H1 (cell line): ENCODE measurements at regions not wholly inside any gene's neighbourhood (a gene's known extent, or its start where the extent isn't known, plus 50 kb on each side); places are given as distances from the start of the nearest gene placed in this dataset.

Source experiments
- CTCF ChIA-PET: fragments of 300-600 bp; sonication (Branson Sonifier 250); formaldehyde crosslinking; loops from one replicate; lab custom pipeline; 2021; ENCODE audit not compliant: partially characterized antibody; lab: Charles Lee
- POLR2A ChIA-PET: fragments of 300-600 bp; sonication (Branson Sonifier 250); formaldehyde crosslinking; loops from one replicate; lab custom pipeline; 2021; ENCODE audit warnings: inconsistent platforms; ENCODE audit not compliant: partially characterized antibody; lab: Charles Lee
- DNase-seq, 2 experiments: peaks; one replicate each; pipeline versions ENCODE4 v3.0.0 to v3.0.0-alpha.2; 2010 to 2022; ENCODE audit warnings: low spot score in 2 of 2, low read depth in 1 of 2, mixed read lengths in 1 of 2
- FAIRE-seq: peaks from 2 replicates; lab custom pipeline; 2011; peaks lifted over from hg19 to GRCh38; lab: Jason Lieb, UNC
- H2AFZ ChIP-seq: 2 replicates; pipeline ENCODE4 v1.8.1; 2012; ENCODE audit warnings: low read length, inconsistent platforms
- H2AK5ac ChIP-seq: 2 replicates; pipeline ENCODE4 v1.6.1; 2013; ENCODE audit warnings: low read depth, low read length
- H2BK120ac ChIP-seq: replicated peaks from 2 replicates; pipeline ENCODE3; 2013; ENCODE audit warnings: low read depth, low read length, inconsistent platforms
- H2BK12ac ChIP-seq: 2 replicates; pipeline ENCODE4 v1.6.1; 2013; ENCODE audit warnings: low read depth, low read length
- H2BK15ac ChIP-seq: 2 replicates; pipeline ENCODE4 v1.6.1; 2013; ENCODE audit warnings: low read length
- H2BK20ac ChIP-seq: 2 replicates; pipeline ENCODE4 v1.6.1; 2013; ENCODE audit warnings: low read length
- H2BK5ac ChIP-seq: 2 replicates; pipeline ENCODE4 v1.6.1; 2013; ENCODE audit warnings: low read depth, low read length
- H3K14ac ChIP-seq: 2 replicates; pipeline ENCODE4 v1.6.1; 2013; ENCODE audit warnings: inconsistent platforms; ENCODE audit not compliant: insufficient read length
- H3K18ac ChIP-seq: 2 replicates; pipeline ENCODE4 v1.6.1; 2013; ENCODE audit warnings: low read length; ENCODE audit errors: extremely low read depth
- H3K23ac ChIP-seq: 2 replicates; pipeline ENCODE4 v1.6.1; 2013; ENCODE audit warnings: inconsistent platforms; ENCODE audit not compliant: insufficient read length
- H3K23me2 ChIP-seq: 2 replicates; pipeline ENCODE4 v1.6.1; 2013; ENCODE audit warnings: low read depth, low read length
- H3K27ac ChIP-seq: 2 replicates; pipeline ENCODE4 v1.6.1; 2011; ENCODE audit warnings: low read depth, low read length, inconsistent platforms
- H3K27me3 ChIP-seq, 4 experiments: replicated peaks in 1 of 4; 1 replicate in 1 of 4; 2 replicates in 3 of 4; pipeline versions ENCODE4 v1.6.1 to v1.8.1; 2011 to 2013; ENCODE audit warnings: low read length in 3 of 4, mild to moderate bottlenecking in 3 of 4, inconsistent platforms in 2 of 4, mixed read lengths in 2 of 4, moderate library complexity in 1 of 4; ENCODE audit not compliant: control insufficient read depth in 3 of 4, insufficient read depth in 3 of 4; ENCODE audit errors: extremely low read depth in 1 of 4
- H3K36me3 ChIP-seq, 4 experiments: 2 replicates each; pipeline versions ENCODE4 v1.6.1 to v1.8.1; 2011 to 2013; ENCODE audit warnings: mild to moderate bottlenecking in 4 of 4, low read length in 3 of 4, moderate library complexity in 2 of 4, control low read depth in 1 of 4, inconsistent platforms in 1 of 4; ENCODE audit not compliant: insufficient read depth in 4 of 4, control insufficient read depth in 2 of 4
- H3K4ac ChIP-seq: replicated peaks from 2 replicates; pipeline ENCODE3; 2013; ENCODE audit warnings: low read length, low read depth, mixed read lengths, inconsistent platforms; ENCODE audit not compliant: insufficient read length
- H3K4me1 ChIP-seq, 4 experiments: replicated peaks in 1 of 4; 1 replicate in 1 of 4; 2 replicates in 3 of 4; pipeline versions ENCODE4 v1.6.1 to v1.8.1; 2011 to 2013; ENCODE audit warnings: low read length in 3 of 4, inconsistent platforms in 2 of 4, mixed read lengths in 1 of 4; ENCODE audit not compliant: insufficient read depth in 4 of 4, control insufficient read depth in 3 of 4
- H3K4me2 ChIP-seq, 2 experiments: 2 replicates each; pipeline versions ENCODE4 v1.6.1 to v1.8.1; 2011 to 2013; ENCODE audit warnings: low read depth in 2 of 2, low read length in 2 of 2, control low read depth in 1 of 2, inconsistent platforms in 1 of 2, mild to moderate bottlenecking in 1 of 2; ENCODE audit not compliant: insufficient read depth in 1 of 2
- H3K4me3 ChIP-seq, 4 experiments: fragments of 200-600, 300-600 bp in 1 of 4; sonication (generic), shearing (Covaris generic), sonication (Bioruptor Twin) in 1 of 4; 2 replicates each; pipeline versions ENCODE4 v1.5.1 to v1.8.1; 2011 to 2016; ENCODE audit warnings: low read length in 4 of 4, low read depth in 3 of 4, control low read depth in 2 of 4, inconsistent platforms in 2 of 4, mild to moderate bottlenecking in 2 of 4, mixed read lengths in 1 of 4, moderate library complexity in 1 of 4; ENCODE audit not compliant: insufficient read depth in 2 of 4; ENCODE audit errors: extremely low read depth in 1 of 4
- H3K56ac ChIP-seq: replicated peaks from 2 replicates; pipeline ENCODE3; 2013; ENCODE audit warnings: low read depth, mild to moderate bottlenecking, mixed read lengths, low read length, inconsistent platforms; ENCODE audit not compliant: insufficient read length
- H3K79me1 ChIP-seq: 2 replicates; pipeline ENCODE4 v1.6.1; 2013; ENCODE audit warnings: low read depth, low read length, control low read depth
- H3K79me2 ChIP-seq, 2 experiments: 2 replicates each; pipeline versions ENCODE4 v1.6.1 to v1.8.1; 2012 to 2013; ENCODE audit warnings: low read length in 2 of 2, mild to moderate bottlenecking in 2 of 2, inconsistent platforms in 1 of 2; ENCODE audit not compliant: insufficient read depth in 2 of 2, control insufficient read depth in 1 of 2
- H3K9ac ChIP-seq, 4 experiments: replicated peaks in 1 of 4; 1 replicate in 1 of 4; 2 replicates in 3 of 4; pipeline versions ENCODE4 v1.6.1 to v1.8.1; 2011 to 2013; ENCODE audit warnings: low read depth in 3 of 4, low read length in 3 of 4, control low read depth in 2 of 4, mild to moderate bottlenecking in 2 of 4, moderate library complexity in 2 of 4, inconsistent platforms in 1 of 4; ENCODE audit errors: extremely low read depth in 1 of 4
- H3K9me3 ChIP-seq, 2 experiments: 2 replicates each; pipeline versions ENCODE4 v1.6.1 to v1.8.1; 2012 to 2013; ENCODE audit warnings: mild to moderate bottlenecking in 2 of 2, moderate library complexity in 2 of 2, control low read depth in 1 of 2, inconsistent platforms in 1 of 2, low read depth in 1 of 2, low read length in 1 of 2, mixed read lengths in 1 of 2; ENCODE audit not compliant: insufficient read depth in 2 of 2
- H4K20me1 ChIP-seq, 2 experiments: replicated peaks in 1 of 2; 2 replicates each; pipeline versions ENCODE3 to v1.8.1; 2011 to 2013; ENCODE audit warnings: inconsistent platforms in 2 of 2, low read length in 2 of 2, mild to moderate bottlenecking in 1 of 2; ENCODE audit not compliant: insufficient read depth in 2 of 2, control insufficient read depth in 1 of 2
- H4K5ac ChIP-seq: 2 replicates; pipeline ENCODE4 v1.6.1; 2013; ENCODE audit warnings: low read length, low read depth, mixed read lengths, inconsistent platforms; ENCODE audit not compliant: insufficient read length
- H4K8ac ChIP-seq: 2 replicates; pipeline ENCODE4 v1.8.0; 2013; ENCODE audit warnings: mild to moderate bottlenecking, moderate library complexity, low read length, inconsistent platforms; ENCODE audit not compliant: insufficient read depth; ENCODE audit errors: extremely low read depth
- H4K91ac ChIP-seq: replicated peaks from 2 replicates; pipeline ENCODE3; 2013; ENCODE audit warnings: low read length, mixed read lengths, inconsistent platforms; ENCODE audit not compliant: insufficient read length
- SIN3A ChIP-seq, 2 experiments: IDR thresholded peaks in 1 of 2; conservative IDR thresholded peaks in 1 of 2; 2 replicates each; pipeline ENCODE4 v1.6.1; 2011 to 2012; ENCODE audit warnings: low read length in 2 of 2, improper control_type of control experiment in 1 of 2, low read depth in 1 of 2, mild to moderate bottlenecking in 1 of 2
- WGBS, 2 experiments: shearing (Covaris generic) in 1 of 2; methylation state at CpG; one replicate each; pipeline versions ENCODE4 v1.1.6 to v1.1.7; 2013 to 2015; ENCODE audit warnings: low lambda C conversion rate in 2 of 2, mixed read lengths in 2 of 2, inconsistent platforms in 1 of 2, low coverage in 1 of 2, missing lambda C conversion rate in 1 of 2; ENCODE audit not compliant: insufficient replicate concordance in 2 of 2, insufficient coverage in 1 of 2, insufficient read length in 1 of 2; ENCODE audit errors: extremely low coverage in 1 of 2, missing lambda C conversion rate in 1 of 2; 5-methylcytosine and 5-hydroxymethylcytosine counted together

DNA sequence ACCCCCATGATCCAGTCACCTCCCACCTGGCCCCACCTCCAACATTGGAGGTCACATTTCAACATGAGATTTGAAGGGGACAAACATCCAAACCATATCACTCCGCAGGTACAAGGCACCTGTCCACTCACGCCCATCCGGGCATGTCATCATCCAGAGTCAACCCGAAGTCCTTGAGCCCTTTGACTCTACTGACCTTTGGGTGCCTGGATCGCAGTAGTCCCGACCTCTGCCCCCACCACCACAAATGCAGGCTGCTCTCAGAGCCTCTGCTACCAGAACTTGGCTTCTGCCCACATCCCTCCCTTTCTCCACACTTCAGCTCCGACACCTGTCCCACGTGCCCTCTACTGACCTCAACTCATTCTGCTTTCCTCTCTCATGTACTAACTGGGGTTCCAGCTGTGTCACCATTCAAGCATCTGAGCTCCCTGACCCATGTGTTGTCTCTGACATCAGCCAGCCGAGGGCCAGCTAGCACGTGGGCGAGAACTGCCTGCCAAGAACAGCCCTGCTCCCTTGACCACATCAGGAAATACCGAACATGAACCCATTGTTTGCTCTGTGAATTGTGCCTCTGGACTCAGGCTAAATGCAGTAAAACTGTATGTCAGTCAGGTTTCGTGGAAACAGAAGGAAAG is 498.3 kb upstream of the SULF2 start:
- Histone ChIP-seq H4K20me1 (no peaks in the 10 kb centered on the region), H3K23me2 (no peaks in the 10 kb centered on the region), H2BK12ac (peak overlapping the region; percentile 55; the same call in 1 of the 2 replicates), H2AK5ac (no peak overlapping the region), H3K79me2 (no peaks in the 10 kb centered on the region), H4K5ac (no peak overlapping the region), H3K4me1 (peaks cover 0 to 3% (median under 1%) of the 10 kb centered on the region in 4 experiments; a peak in 3 of 7 replicates), H3K9ac (no peak overlapping the region), H3K18ac (no peak overlapping the region), H3K36me3 (no peaks in the 10 kb centered on the region), H3K4me3 (no peak overlapping the region), H3K23ac (no peak overlapping the region), H2BK20ac (0 out of 2 replicates have a peak overlapping the region, but pooled peaks have one; percentile 77), H2BK5ac (no peak overlapping the region), H3K27ac (no peak overlapping the region), H3K4me2 (no peak overlapping the region), H3K14ac (no peak overlapping the region), H4K8ac (no peak overlapping the region; the same call in 1 of the 2 replicates), H3K4ac (no peak overlapping the region), H4K91ac (no peak overlapping the region), H2BK15ac (peak overlapping the region; percentile 65; the same call in 1 of the 2 replicates), H3K79me1 (no peaks in the 10 kb centered on the region), H2AFZ (no peak overlapping the region), H3K9me3 (no peaks in the 10 kb centered on the region), H2BK120ac (no peak overlapping the region), H3K56ac (no peak overlapping the region), H3K27me3 (no peaks in the 10 kb centered on the region)
- ChIA-PET POLR2A (no interaction called here), CTCF (interaction anchor here (0.8 to 1.4 kb wide), 3 partner anchors 72 to 337 kb away, joined by 3 read pairs; no protein-coding TSS in a partner anchor)
- 93% methylated on average over 13 of the region's 13 CpGs; no CpG with 5 or more reads in 1 of the 2 experiments for WGBS, 2 experiments
- no peak for TF ChIP-seq SIN3A (conservative IDR thresholded peaks at IDR 0.05 in 1 of 2, IDR thresholded peaks at IDR 0.05 in 1 of 2; ENCODE audit: low read depth in 1 of 2, low read length in 2 of 2)
- FAIRE-seq: no peak
- no peak for DNase-seq
